Trophoblast cell (in vitro differentiated cells and primary cell): ENCODE measurements at regions not wholly inside any gene's neighbourhood (a gene's known extent, or its start where the extent isn't known, plus 50 kb on each side); places are given as distances from the start of the nearest gene placed in this dataset.

ENCODE experiments used
- DNase-seq, 2 donors: peaks; one replicate each; pipeline ENCODE4 v3.0.0-alpha.2; 2016
- H2AFZ ChIP-seq: 2 replicates; pipeline ENCODE4 v1.6.1; 2013; ENCODE audit warnings: low read length, moderate library complexity, mild to moderate bottlenecking; ENCODE audit not compliant: insufficient read depth, poor library complexity
- H2AK5ac ChIP-seq: 2 replicates; pipeline ENCODE4 v1.6.1; 2013; ENCODE audit warnings: mild to moderate bottlenecking, low read length
- H2BK120ac ChIP-seq: 2 replicates; pipeline ENCODE4 v1.6.1; 2013; ENCODE audit warnings: low read length, mild to moderate bottlenecking, moderate library complexity; ENCODE audit not compliant: insufficient read depth, poor library complexity
- H2BK12ac ChIP-seq: 2 replicates; pipeline ENCODE4 v1.6.1; 2013; ENCODE audit warnings: mild to moderate bottlenecking, low read length, moderate library complexity
- H2BK5ac ChIP-seq: 2 replicates; pipeline ENCODE4 v1.6.1; 2013; ENCODE audit warnings: low read length, low read depth, moderate library complexity, mild to moderate bottlenecking; ENCODE audit not compliant: poor library complexity
- H3K14ac ChIP-seq: 2 replicates; pipeline ENCODE4 v1.6.1; 2013; ENCODE audit warnings: mild to moderate bottlenecking, low read length
- H3K18ac ChIP-seq: 2 replicates; pipeline ENCODE4 v1.6.1; 2013; ENCODE audit warnings: mild to moderate bottlenecking, low read length
- H3K23ac ChIP-seq: 2 replicates; pipeline ENCODE4 v1.6.1; 2013; ENCODE audit warnings: low read length
- H3K27ac ChIP-seq: 2 replicates; pipeline ENCODE4 v1.5.1; 2013; ENCODE audit warnings: low read depth, mild to moderate bottlenecking, inconsistent platforms, low read length, moderate library complexity
- H3K27me3 ChIP-seq: 2 replicates; pipeline ENCODE4 v1.6.1; 2013; ENCODE audit warnings: inconsistent platforms, mild to moderate bottlenecking, low read length, moderate library complexity; ENCODE audit not compliant: insufficient read depth
- H3K36me3 ChIP-seq, 2 experiments: 1 replicate in 1 of 2; 2 replicates in 1 of 2; pipeline ENCODE4 v1.6.1; 2013; ENCODE audit warnings: low read length in 2 of 2, mild to moderate bottlenecking in 2 of 2, moderate library complexity in 1 of 2; ENCODE audit not compliant: insufficient read depth in 2 of 2, control insufficient read depth in 1 of 2
- H3K4ac ChIP-seq: 2 replicates; pipeline ENCODE4 v1.6.1; 2013; ENCODE audit warnings: low read depth, mild to moderate bottlenecking, low read length, moderate library complexity
- H3K4me1 ChIP-seq, 2 experiments: 1 replicate in 1 of 2; 2 replicates in 1 of 2; pipeline ENCODE4 v1.6.1; 2013; ENCODE audit warnings: low read length in 2 of 2, mild to moderate bottlenecking in 2 of 2, moderate library complexity in 1 of 2; ENCODE audit not compliant: insufficient read depth in 2 of 2, control insufficient read depth in 1 of 2
- H3K4me2 ChIP-seq: 2 replicates; pipeline ENCODE4 v1.6.1; 2013; ENCODE audit warnings: inconsistent platforms, mild to moderate bottlenecking, low read length, moderate library complexity
- H3K4me3 ChIP-seq: 2 replicates; pipeline ENCODE4 v1.5.1; 2013; ENCODE audit warnings: mild to moderate bottlenecking, low read depth, low read length, inconsistent platforms
- H3K79me1 ChIP-seq: one replicate; pipeline ENCODE4 v1.6.1; 2013; ENCODE audit warnings: low read length
- H3K79me2 ChIP-seq: 2 replicates; pipeline ENCODE4 v1.6.1; 2013; ENCODE audit warnings: low read length, mild to moderate bottlenecking; ENCODE audit not compliant: control insufficient read depth, insufficient read depth, poor library complexity
- H3K9ac ChIP-seq: 2 replicates; pipeline ENCODE4 v1.6.1; 2013; ENCODE audit warnings: mild to moderate bottlenecking, low read length
- H3K9me3 ChIP-seq: 2 replicates; pipeline ENCODE4 v1.6.1; 2013; ENCODE audit warnings: low read depth, mild to moderate bottlenecking, control low read depth, inconsistent platforms, low read length; ENCODE audit not compliant: insufficient read depth
- H4K12ac ChIP-seq: 2 replicates; pipeline ENCODE4 v1.6.1; 2013; ENCODE audit warnings: low read depth, mild to moderate bottlenecking, low read length, moderate library complexity
- H4K8ac ChIP-seq: 2 replicates; pipeline ENCODE4 v1.6.1; 2013; ENCODE audit warnings: low read depth, mild to moderate bottlenecking, low read length, moderate library complexity
- H4K91ac ChIP-seq: one replicate; pipeline ENCODE4 v1.6.1; 2013; ENCODE audit warnings: low read depth, mild to moderate bottlenecking, low read length, moderate library complexity
- WGBS: extraction: QIAGEN DNeasy Blood & Tissue Kit; methylation state at CpG from one replicate; pipeline ENCODE4 v1.1.7; 2013; ENCODE audit warnings: missing lambda C conversion rate; ENCODE audit not compliant: insufficient read length, insufficient coverage; ENCODE audit errors: extremely low coverage; 5-methylcytosine and 5-hydroxymethylcytosine counted together

GRCh38 chr22:27475548-27475897 is 326.0 kb downstream of the MN1 start:
- no CpG with 5 or more reads among the region's 3 CpGs for WGBS
- H3K18ac ChIP-seq: peak overlapping the region; percentile 13
- no peak overlapping the region for H4K12ac ChIP-seq
- DNase-seq: no peak
- H3K4ac ChIP-seq: no peak overlapping the region
- H3K14ac ChIP-seq: peak overlapping the region; percentile 7
- H3K27ac ChIP-seq: peak overlapping the region; percentile 84
- peak overlapping the region; percentile 74 for H2AK5ac ChIP-seq
- peaks cover 33 to 38% of the 10 kb centered on the region in 2 experiments for H3K4me1 ChIP-seq
- no peak overlapping the region for H3K23ac ChIP-seq
- H3K9me3 ChIP-seq: no peaks in the 10 kb centered on the region
- peak overlapping the region; percentile 44 for H4K8ac ChIP-seq
- peak overlapping the region; percentile 35 for H2BK120ac ChIP-seq
- H3K79me1 ChIP-seq: peaks cover 29% of the 10 kb centered on the region
- H2BK5ac ChIP-seq: peak overlapping the region; percentile 69
- peak overlapping the region; percentile 23 for H3K4me2 ChIP-seq
- H2AFZ ChIP-seq: no peak overlapping the region
- peak overlapping the region; percentile 90 for H4K91ac ChIP-seq
- no peaks in the 10 kb centered on the region for H3K36me3 ChIP-seq
- H3K4me3 ChIP-seq: no peak overlapping the region
- no peaks in the 10 kb centered on the region for H3K79me2 ChIP-seq
- no peak overlapping the region for H3K9ac ChIP-seq
- H2BK12ac ChIP-seq: peak overlapping the region; percentile 70
- H3K27me3 ChIP-seq: no peaks in the 10 kb centered on the region

- Histone ChIP-seq H4K8ac (peak overlapping the region; percentile 44), H4K12ac (no peak overlapping the region), H3K4me1 (peaks cover 35 to 39% of the 10 kb centered on the region in 2 experiments), H3K14ac (peak overlapping the region; percentile 23), H2BK12ac (peak overlapping the region; percentile 70), H3K27me3 (no peaks in the 10 kb centered on the region), H3K18ac (peak overlapping the region; percentile 13), H3K79me2 (no peaks in the 10 kb centered on the region), H3K4me3 (no peak overlapping the region), H3K23ac (no peak overlapping the region), H4K91ac (peak overlapping the region; percentile 90), H2BK120ac (peak overlapping the region; percentile 35), H3K9me3 (no peaks in the 10 kb centered on the region), H3K27ac (peak overlapping the region; percentile 84), H2AK5ac (peak overlapping the region; percentile 74), H3K4me2 (peak overlapping the region; percentile 19), H3K36me3 (no peaks in the 10 kb centered on the region), H2BK5ac (peak overlapping the region; percentile 69), H2AFZ (no peak overlapping the region), H3K79me1 (peaks cover 29% of the 10 kb centered on the region), H3K4ac (peak overlapping the region; percentile 23), H3K9ac (no peak overlapping the region)
- DNase-seq: peak in 1 of 2 donors; percentile 11
- no CpG with 5 or more reads among the region's 11 CpGs for WGBS
Measured at GRCh38 chr22:27476318-27476717, 325.2 kb downstream of the MN1 start.

- Histone ChIP-seq H3K79me2 (no peaks in the 10 kb centered on the region), H3K4me3 (no peak overlapping the region), H3K18ac (peak overlapping the region; percentile 13), H3K4me1 (peaks cover 35 to 39% of the 10 kb centered on the region in 2 experiments), H3K9ac (no peak overlapping the region), H2AFZ (no peak overlapping the region), H2BK12ac (peak overlapping the region; percentile 70), H3K4me2 (peak overlapping the region; percentile 19), H4K12ac (no peak overlapping the region), H3K14ac (peak overlapping the region; percentile 23), H3K27me3 (no peaks in the 10 kb centered on the region), H3K27ac (peak overlapping the region; percentile 84), H4K8ac (peak overlapping the region; percentile 44), H2AK5ac (peak overlapping the region; percentile 5), H3K9me3 (no peaks in the 10 kb centered on the region), H3K79me1 (peaks cover 29% of the 10 kb centered on the region), H3K4ac (peak overlapping the region; percentile 2), H3K23ac (no peak overlapping the region), H3K36me3 (no peaks in the 10 kb centered on the region), H2BK120ac (peak overlapping the region; percentile 35), H2BK5ac (peak overlapping the region; percentile 69), H4K91ac (peak overlapping the region; percentile 90)
- DNase-seq: peak; percentile 61 to 63
- WGBS: no CpG with 5 or more reads among the region's 8 CpGs
Measured at GRCh38 chr22:27476729-27477128, 324.8 kb downstream of the MN1 start.

GRCh38 chr22:27477171-27477570 is 324.4 kb downstream of the MN1 start:
- no peaks in the 10 kb centered on the region for H3K79me2 ChIP-seq
- peaks cover 35 to 39% of the 10 kb centered on the region in 2 experiments for H3K4me1 ChIP-seq
- peaks cover 29% of the 10 kb centered on the region for H3K79me1 ChIP-seq
- peak overlapping the region; percentile 17 for H2AFZ ChIP-seq
- H3K4me2 ChIP-seq: no peak overlapping the region
- WGBS: no CpG with 5 or more reads among the region's 7 CpGs
- peak overlapping the region; percentile 88 for H2AK5ac ChIP-seq
- no peaks in the 10 kb centered on the region for H3K27me3 ChIP-seq
- DNase-seq: no peak
- H3K18ac ChIP-seq: peak overlapping the region; percentile 83
- peak overlapping the region; percentile 91 for H3K14ac ChIP-seq
- no peak overlapping the region for H3K23ac ChIP-seq
- H3K27ac ChIP-seq: peak overlapping the region; percentile 84
- peak overlapping the region; percentile 93 for H2BK120ac ChIP-seq
- H3K4me3 ChIP-seq: no peak overlapping the region
- no peaks in the 10 kb centered on the region for H3K9me3 ChIP-seq
- H4K91ac ChIP-seq: peak overlapping the region; percentile 97
- H4K12ac ChIP-seq: no peak overlapping the region
- peak overlapping the region; percentile 46 for H4K8ac ChIP-seq
- H3K4ac ChIP-seq: peak overlapping the region; percentile 87
- peak overlapping the region; percentile 100 for H2BK12ac ChIP-seq
- H3K36me3 ChIP-seq: no peaks in the 10 kb centered on the region
- peak overlapping the region; percentile 55 for H2BK5ac ChIP-seq
- no peak overlapping the region for H3K9ac ChIP-seq
